ENCODE measurements at regions not wholly inside any gene's neighbourhood (a gene's known extent, or its start where the extent isn't known, plus 50 kb on each side); places are given as distances from the start of the nearest gene placed in this dataset.

DNA sequence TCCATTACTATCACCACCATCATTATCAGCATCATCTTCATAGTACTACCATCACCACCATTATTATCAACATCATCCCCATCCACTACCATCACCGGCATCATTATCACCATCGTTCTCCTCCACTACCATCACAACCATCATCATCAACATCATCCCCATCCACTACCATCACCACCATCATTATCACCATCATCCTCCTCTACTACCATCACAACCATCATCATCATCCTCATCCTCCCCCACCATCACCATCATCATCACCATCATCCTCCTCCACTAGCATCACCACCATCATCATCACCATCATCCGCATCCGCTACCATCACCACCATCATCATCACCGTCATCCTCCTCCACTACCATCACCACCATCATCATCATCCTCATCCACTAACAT, 639.8 kb upstream of the RBFOX1 start:
- no peak for TF ChIP-seq CTCF (conservative IDR thresholded peaks at IDR 0.05; ENCODE audit: low read depth, low read length)
- H3K4me3 ChIP-seq (ENCODE audit: low read depth, low read length), result no peak overlapping the region
- no peak for DNase-seq (ENCODE audit: low read depth)

DNA sequence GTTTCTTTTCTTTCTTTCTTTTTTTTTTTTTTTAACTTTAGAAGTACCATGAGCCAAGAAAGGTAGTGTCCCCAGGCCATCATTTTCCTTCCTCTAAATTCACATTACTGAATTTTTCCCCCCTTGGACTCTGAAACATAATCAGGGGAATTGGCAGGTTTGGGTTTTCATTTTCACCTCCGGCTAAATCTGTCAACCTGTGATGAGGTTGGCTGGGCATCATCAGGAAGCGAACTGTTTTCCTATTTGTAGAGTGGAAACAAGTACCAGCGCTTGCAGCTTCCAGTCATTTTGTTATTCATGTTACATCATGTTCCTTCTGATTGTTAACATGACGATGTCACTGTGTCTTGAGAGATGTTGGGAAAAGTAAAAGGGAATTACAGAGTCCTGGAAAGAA, 641.9 kb upstream of the RBFOX1 start:
- no peak for TF ChIP-seq CTCF (conservative IDR thresholded peaks at IDR 0.05; ENCODE audit: low read depth, low read length)
- no peak for DNase-seq (ENCODE audit: low read depth)
- no peak overlapping the region for H3K4me3 ChIP-seq (ENCODE audit: low read depth, low read length)

GRCh38 chr16:6689643-6690042, 643.0 kb upstream of the RBFOX1 start:
- H3K4me3 ChIP-seq (ENCODE audit: low read depth, low read length), result no peak overlapping the region
- TF ChIP-seq CTCF (conservative IDR thresholded peaks at IDR 0.05; ENCODE audit: low read depth, low read length), result no peak
- DNase-seq (ENCODE audit: low read depth), result no peak

DNA sequence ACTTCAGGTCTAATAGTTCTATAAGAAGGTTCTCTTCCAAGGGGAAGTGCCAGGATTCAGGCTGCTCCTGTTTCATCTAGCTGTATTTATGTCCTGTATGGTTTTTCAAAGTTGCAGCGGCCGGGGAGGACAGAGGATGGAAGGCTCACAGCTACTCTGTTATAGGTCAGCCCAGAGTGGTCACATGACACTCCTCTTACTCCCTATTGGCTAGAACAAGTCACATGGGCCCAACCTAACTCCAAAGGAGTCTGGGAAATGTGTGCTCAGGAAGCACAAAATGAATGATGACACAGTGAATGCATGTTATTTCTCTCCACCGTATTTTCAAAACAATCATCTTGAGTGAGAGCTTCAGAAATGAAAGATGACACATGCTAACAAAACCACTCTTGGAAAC, 645.1 kb upstream of the RBFOX1 start:
- TF ChIP-seq CTCF (conservative IDR thresholded peaks at IDR 0.05; ENCODE audit: low read depth, low read length), result no peak
- H3K4me3 ChIP-seq (ENCODE audit: low read depth, low read length), result no peak overlapping the region
- no peak for DNase-seq (ENCODE audit: low read depth)

DNA sequence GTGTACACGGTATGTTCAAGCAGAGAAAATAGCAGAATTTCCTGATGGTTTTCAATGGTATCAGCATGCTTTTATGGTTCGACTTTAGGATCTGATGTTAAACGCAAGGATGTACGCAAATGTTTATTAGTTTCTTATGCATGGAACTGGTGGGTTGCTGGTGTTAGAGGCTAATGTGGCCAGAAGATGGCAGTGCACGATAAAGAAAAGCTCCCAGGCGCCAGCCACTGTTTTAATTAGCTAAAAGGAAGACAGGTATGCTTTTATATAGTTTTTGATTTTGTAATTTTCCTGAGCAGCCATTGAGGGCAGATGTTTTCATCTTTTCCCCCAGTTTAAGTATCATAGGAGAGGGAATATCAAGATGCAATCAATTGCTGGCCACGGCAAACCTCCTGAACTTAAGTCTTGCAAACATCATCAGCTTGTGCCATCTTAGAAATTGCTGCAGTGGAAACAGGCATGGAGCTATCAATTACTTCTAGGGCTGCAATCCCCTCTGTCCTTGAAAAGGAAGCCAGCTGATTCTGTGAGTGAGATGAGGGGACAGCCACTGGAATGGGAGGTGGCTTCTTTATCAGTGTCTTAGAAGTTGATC, 648.5 kb upstream of the RBFOX1 start:
- H3K4me3 ChIP-seq (ENCODE audit: low read depth, low read length), result no peak overlapping the region
- TF ChIP-seq CTCF (conservative IDR thresholded peaks at IDR 0.05; ENCODE audit: low read depth, low read length), result peak; percentile 41
- DNase-seq (ENCODE audit: low read depth), result peak; percentile 18

- H3K4me3 ChIP-seq (ENCODE audit: low read depth, low read length), result no peak overlapping the region
- no peak for DNase-seq (ENCODE audit: low read depth)
Measured at GRCh38 chr16:6682142-6682811, 650.4 kb upstream of the RBFOX1 start.

More at GRCh38 chr16:6682142-6682811, 650.4 kb upstream of the RBFOX1 start:
- peak; percentile 34 for TF ChIP-seq CTCF (conservative IDR thresholded peaks at IDR 0.05; ENCODE audit: low read depth, low read length)
